SU-DHL-6 (cell line): ENCODE measurements at regions not wholly inside any gene's neighbourhood (a gene's known extent, or its start where the extent isn't known, plus 50 kb on each side); places are given as distances from the start of the nearest gene placed in this dataset.

Experiments used
- EZH2phosphoT487 ChIP-seq: fragments of 200-600 bp; sonication (generic), shearing (Covaris generic); conservative IDR thresholded peaks from 2 replicates; pipeline ENCODE4 v1.6.1; 2018; ENCODE audit warnings: mild to moderate bottlenecking, antibody characterized with exemption, low read length, moderate library complexity, mixed read lengths
- TF ChIP-seq, protein P1 (sequence below): fragments of 200-600 bp; sonication (generic); IDR thresholded peaks from one replicate; pipeline ENCODE4 v1.5.1; 2017; ENCODE audit warnings: antibody characterized with exemption, mild to moderate bottlenecking, low read length, moderate library complexity; ENCODE audit not compliant: insufficient read depth, poor library complexity, severe bottlenecking

DNA sequence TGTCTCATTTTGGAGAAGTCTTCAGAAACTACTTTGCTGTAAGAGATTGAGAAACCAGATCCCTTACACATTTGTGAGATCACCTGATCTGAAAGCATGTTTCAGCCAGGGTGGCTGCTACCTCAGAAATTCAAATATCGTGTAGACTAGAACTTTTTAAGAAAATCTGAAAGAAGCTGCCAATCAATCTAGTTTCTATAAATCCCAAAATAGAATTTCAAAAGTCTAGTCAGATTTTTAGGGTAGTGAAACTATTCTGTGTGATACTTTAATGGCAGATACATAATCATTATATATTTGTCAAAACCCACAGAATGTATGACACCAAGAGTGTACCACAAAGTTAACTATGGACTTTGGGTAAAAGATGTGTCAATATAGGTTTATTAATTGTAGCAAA is 79.9 kb upstream of the PLPPR5 start:
- TF ChIP-seq, protein P1, sequence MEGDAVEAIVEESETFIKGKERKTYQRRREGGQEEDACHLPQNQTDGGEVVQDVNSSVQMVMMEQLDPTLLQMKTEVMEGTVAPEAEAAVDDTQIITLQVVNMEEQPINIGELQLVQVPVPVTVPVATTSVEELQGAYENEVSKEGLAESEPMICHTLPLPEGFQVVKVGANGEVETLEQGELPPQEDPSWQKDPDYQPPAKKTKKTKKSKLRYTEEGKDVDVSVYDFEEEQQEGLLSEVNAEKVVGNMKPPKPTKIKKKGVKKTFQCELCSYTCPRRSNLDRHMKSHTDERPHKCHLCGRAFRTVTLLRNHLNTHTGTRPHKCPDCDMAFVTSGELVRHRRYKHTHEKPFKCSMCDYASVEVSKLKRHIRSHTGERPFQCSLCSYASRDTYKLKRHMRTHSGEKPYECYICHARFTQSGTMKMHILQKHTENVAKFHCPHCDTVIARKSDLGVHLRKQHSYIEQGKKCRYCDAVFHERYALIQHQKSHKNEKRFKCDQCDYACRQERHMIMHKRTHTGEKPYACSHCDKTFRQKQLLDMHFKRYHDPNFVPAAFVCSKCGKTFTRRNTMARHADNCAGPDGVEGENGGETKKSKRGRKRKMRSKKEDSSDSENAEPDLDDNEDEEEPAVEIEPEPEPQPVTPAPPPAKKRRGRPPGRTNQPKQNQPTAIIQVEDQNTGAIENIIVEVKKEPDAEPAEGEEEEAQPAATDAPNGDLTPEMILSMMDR = no peak
- no peak for TF ChIP-seq EZH2phosphoT487
